ENCODE measurements at regions not wholly inside any gene's neighbourhood (a gene's known extent, or its start where the extent isn't known, plus 50 kb on each side); places are given as distances from the start of the nearest gene placed in this dataset.

DNA sequence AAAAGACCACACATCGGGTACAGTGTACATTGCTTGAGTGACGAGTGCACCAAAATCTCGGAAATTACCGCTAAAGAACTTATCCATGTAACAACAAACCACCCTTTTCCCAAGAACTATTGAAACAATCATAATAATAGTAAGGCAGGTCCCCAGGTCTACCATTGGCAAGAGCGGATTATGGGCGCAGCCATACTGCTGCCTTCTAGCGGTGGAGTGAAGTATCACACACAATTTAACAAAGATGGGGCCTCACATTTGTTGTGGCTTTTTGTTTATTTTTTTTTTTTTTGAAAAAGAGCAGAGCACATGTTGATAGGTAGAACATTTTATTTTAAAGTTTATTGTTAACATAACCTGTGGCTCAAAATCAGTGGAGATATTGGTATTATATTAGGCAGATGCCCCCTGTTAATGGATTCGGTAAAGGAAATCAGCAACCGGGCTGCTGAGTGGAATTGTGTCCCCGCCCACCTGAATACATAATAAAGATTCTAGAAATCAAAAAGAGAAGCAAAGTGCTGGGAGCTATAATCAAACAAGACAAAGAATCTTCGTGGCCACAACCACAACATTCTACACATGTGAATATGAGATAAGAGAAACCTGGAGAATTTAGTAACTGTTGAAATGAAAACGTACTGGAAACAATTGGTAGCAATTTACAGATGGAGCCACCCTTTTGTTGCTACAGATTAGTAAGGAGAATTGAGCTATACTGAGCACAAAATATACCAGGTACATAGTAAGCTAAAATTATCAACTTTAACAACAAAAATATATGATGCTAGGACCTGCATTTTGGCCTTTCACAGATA lies 94.2 kb upstream of the EXOC2 start:
- intact Hi-C loops (cut with micrococcal nuclease): loop anchor here in 1 of 2 donors (10.0 kb wide), 1 partner anchor 192 kb away; no protein-coding TSS in a partner anchor
- peaks cover under 1% of the 10 kb centered on the region in 2 donors for H3K27me3 ChIP-seq (ENCODE audit: control insufficient read depth in 2 of 2, insufficient read depth in 2 of 2, low read length in 2 of 2)
- no peak overlapping the region for H3K4me2 ChIP-seq (replicated peaks; ENCODE audit: extremely low read depth, low read length, poor library complexity, severe bottlenecking)
- H2AFZ ChIP-seq (ENCODE audit: insufficient read depth, low read depth, low read length, poor library complexity, severe bottlenecking): no peak overlapping the region
- no peak overlapping the region for H3K4me3 ChIP-seq (replicated peaks in 1 of 3; ENCODE audit: low read depth in 2 of 3, low read length in 3 of 3)
- 100% methylated on average over 2 of the region's 12 CpGs for WGBS (ENCODE audit: insufficient coverage)
- no peaks in the 10 kb centered on the region for H3K36me3 Mint-ChIP-seq
- H3K9me3 ChIP-seq (replicated peaks in 1 of 2; ENCODE audit: control insufficient read depth in 1 of 2, insufficient read depth in 1 of 2, low read length in 2 of 2): peaks cover 0 to 4% of the 10 kb centered on the region in 2 donors
- TF ChIP-seq, protein P1, sequence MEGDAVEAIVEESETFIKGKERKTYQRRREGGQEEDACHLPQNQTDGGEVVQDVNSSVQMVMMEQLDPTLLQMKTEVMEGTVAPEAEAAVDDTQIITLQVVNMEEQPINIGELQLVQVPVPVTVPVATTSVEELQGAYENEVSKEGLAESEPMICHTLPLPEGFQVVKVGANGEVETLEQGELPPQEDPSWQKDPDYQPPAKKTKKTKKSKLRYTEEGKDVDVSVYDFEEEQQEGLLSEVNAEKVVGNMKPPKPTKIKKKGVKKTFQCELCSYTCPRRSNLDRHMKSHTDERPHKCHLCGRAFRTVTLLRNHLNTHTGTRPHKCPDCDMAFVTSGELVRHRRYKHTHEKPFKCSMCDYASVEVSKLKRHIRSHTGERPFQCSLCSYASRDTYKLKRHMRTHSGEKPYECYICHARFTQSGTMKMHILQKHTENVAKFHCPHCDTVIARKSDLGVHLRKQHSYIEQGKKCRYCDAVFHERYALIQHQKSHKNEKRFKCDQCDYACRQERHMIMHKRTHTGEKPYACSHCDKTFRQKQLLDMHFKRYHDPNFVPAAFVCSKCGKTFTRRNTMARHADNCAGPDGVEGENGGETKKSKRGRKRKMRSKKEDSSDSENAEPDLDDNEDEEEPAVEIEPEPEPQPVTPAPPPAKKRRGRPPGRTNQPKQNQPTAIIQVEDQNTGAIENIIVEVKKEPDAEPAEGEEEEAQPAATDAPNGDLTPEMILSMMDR (IDR thresholded peaks at IDR 0.05): peak; percentile 64
- no peaks in the 10 kb centered on the region for H3K36me3 ChIP-seq (replicated peaks in 1 of 2; ENCODE audit: control insufficient read depth in 1 of 2, insufficient read depth in 2 of 2, low read length in 2 of 2)
- no peaks in the 10 kb centered on the region for H4K20me1 ChIP-seq (ENCODE audit: insufficient read depth, low read length)
- no peaks in the 10 kb centered on the region for H3K4me1 ChIP-seq (ENCODE audit: control insufficient read depth in 1 of 2, insufficient read depth in 2 of 2, low read length in 2 of 2)
- H3K4me1 Mint-ChIP-seq: peaks cover 3% of the 10 kb centered on the region
- peaks cover 4 to 25% (median 24%) of the 10 kb centered on the region in 3 donors for H3K27me3 Mint-ChIP-seq (ENCODE audit: low read depth in 3 of 3)
- no peak overlapping the region for H3K27ac Mint-ChIP-seq
- H3K79me2 ChIP-seq (ENCODE audit: insufficient read depth, low read length): no peaks in the 10 kb centered on the region
- H3K27ac ChIP-seq (ENCODE audit: low read depth in 1 of 2, low read length in 2 of 2): no peak overlapping the region
- DNase-seq: no peak
- H3K9ac ChIP-seq (ENCODE audit: insufficient read depth, low read length, poor library complexity, severe bottlenecking): no peak overlapping the region
- H3K9me3 Mint-ChIP-seq: peaks cover 2 to 7% (median 5%) of the 10 kb centered on the region in 7 donors
- no peak overlapping the region for H3K4me3 Mint-ChIP-seq

DNA sequence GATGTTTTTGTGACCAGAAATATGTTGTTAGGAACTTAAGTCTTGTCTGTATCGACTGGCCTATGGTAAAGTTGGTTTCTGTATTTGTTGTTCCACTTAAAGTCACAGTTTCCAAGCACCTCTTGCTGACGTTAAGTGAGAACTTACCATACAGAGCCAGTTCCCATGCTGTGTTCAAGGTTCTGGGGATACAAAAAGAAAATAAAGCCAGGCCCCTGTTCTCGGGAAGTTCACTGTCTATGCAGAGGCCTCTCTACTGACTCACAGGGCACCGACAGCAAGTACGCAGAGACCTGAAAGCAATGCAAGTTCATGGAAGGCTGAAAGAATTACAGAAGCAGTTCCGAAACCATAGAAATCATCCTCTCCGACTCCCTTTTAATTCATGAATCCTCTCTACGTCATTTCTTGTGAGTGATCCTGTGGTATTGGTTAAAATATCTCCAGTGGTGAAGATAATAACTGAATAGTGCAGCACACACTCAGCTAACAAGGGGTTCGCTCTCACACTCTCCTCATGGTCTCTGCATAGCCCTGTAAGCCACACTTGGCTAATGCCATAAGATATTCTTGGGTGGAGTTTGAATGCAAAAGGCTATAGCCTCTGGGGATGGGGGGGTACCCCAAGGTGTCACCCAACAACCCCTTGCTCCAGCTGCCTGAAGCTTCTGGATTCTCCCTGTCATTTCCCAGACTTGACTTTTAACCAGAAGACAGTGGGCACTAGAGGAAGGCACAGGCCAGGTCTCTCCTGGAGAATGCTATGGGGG lies 91.2 kb upstream of the EXOC2 start:
- Histone ChIP-seq H3K36me3 (replicated peaks in 1 of 2; ENCODE audit: control insufficient read depth in 1 of 2, insufficient read depth in 2 of 2, low read length in 2 of 2) (no peaks in the 10 kb centered on the region), H3K4me1 (ENCODE audit: control insufficient read depth in 1 of 2, insufficient read depth in 2 of 2, low read length in 2 of 2) (no peaks in the 10 kb centered on the region), H3K79me2 (ENCODE audit: insufficient read depth, low read length) (no peaks in the 10 kb centered on the region), H3K27me3 (ENCODE audit: control insufficient read depth in 2 of 2, insufficient read depth in 2 of 2, low read length in 2 of 2) (peaks cover 0 to 2% of the 10 kb centered on the region in 2 donors), H3K9me3 (replicated peaks in 1 of 2; ENCODE audit: control insufficient read depth in 1 of 2, insufficient read depth in 1 of 2, low read length in 2 of 2) (no peaks in the 10 kb centered on the region), H4K20me1 (ENCODE audit: insufficient read depth, low read length) (no peaks in the 10 kb centered on the region), H3K4me3 (replicated peaks in 1 of 3; ENCODE audit: low read depth in 2 of 3, low read length in 3 of 3) (no peak overlapping the region), H2AFZ (ENCODE audit: insufficient read depth, low read depth, low read length, poor library complexity, severe bottlenecking) (no peak overlapping the region), H3K27ac (ENCODE audit: low read depth in 1 of 2, low read length in 2 of 2) (no peak overlapping the region), H3K4me2 (replicated peaks; ENCODE audit: extremely low read depth, low read length, poor library complexity, severe bottlenecking) (no peak overlapping the region), H3K9ac (ENCODE audit: insufficient read depth, low read length, poor library complexity, severe bottlenecking) (no peak overlapping the region)
- Mint-ChIP-seq H3K4me3 (no peak overlapping the region), H3K9me3 (no peaks in the 10 kb centered on the region), H3K27me3 (ENCODE audit: low read depth in 3 of 3) (peaks cover 4 to 20% (median 16%) of the 10 kb centered on the region in 3 donors), H3K36me3 (no peaks in the 10 kb centered on the region), H3K4me1 (peaks cover 3% of the 10 kb centered on the region), H3K27ac (no peak overlapping the region)
- no peak for DNase-seq
- WGBS (ENCODE audit: insufficient coverage): 71% methylated on average over 2 of the region's 9 CpGs
- TF ChIP-seq, protein P1 (IDR thresholded peaks at IDR 0.05): no peak
- intact Hi-C loops (cut with micrococcal nuclease): loop anchor here in 1 of 2 donors (10.0 kb wide), 1 partner anchor 189 kb away; no protein-coding TSS in a partner anchor
